Neural progenitor cell (in vitro differentiated cells): ENCODE measurements at regions not wholly inside any gene's neighbourhood (a gene's known extent, or its start where the extent isn't known, plus 50 kb on each side); places are given as distances from the start of the nearest gene placed in this dataset.

Experiments used
- CTCF ChIP-seq: fragments of 200-600 bp; sonication (generic); IDR thresholded peaks from 2 replicates; pipeline ENCODE4 v1.5.1; 2017; ENCODE audit warnings: antibody characterized with exemption, mild to moderate bottlenecking
- EZH2 ChIP-seq: fragments of 200-600 bp; sonication (generic); IDR thresholded peaks from 2 replicates; pipeline ENCODE4 v1.6.1; 2017; ENCODE audit warnings: antibody characterized with exemption, mild to moderate bottlenecking, moderate library complexity

GRCh38 chr11:39435641-39436040 is 2023.8 kb downstream of the LRRC4C start:
- TF ChIP-seq CTCF (no peak), EZH2 (no peak)
